CD4-positive, alpha-beta T cell treated with Interleukin-6 for 4 hours (primary cell): ENCODE measurements at regions not wholly inside any gene's neighbourhood (a gene's known extent, or its start where the extent isn't known, plus 50 kb on each side); places are given as distances from the start of the nearest gene placed in this dataset.
"Not testable (repeated sequence)": the region's sequence is repeated elsewhere in the genome, so short reads cannot be mapped to it uniquely, and the experiment has no call there.

Experiments
- DNase-seq: peaks from one replicate; pipeline ENCODE4 v3.0.0-alpha.2; 2020; ENCODE audit warnings: mixed read lengths

DNA sequence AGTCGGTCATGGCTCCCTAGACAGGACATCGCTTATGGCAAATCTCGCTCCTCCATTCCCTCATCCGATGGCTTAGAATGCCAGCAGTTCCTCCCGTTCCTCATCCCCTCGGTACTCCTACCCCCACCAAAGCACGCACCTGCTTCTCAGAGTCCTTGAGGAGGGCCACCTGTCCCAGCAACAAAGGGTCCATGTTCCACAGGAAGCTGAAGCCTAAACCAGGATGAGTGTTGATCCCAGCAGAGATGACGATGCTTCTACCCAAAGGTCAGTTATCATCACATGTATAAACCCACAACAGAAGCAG lies 111.2 kb downstream of the THBS2 start:
- no peak for DNase-seq

DNA sequence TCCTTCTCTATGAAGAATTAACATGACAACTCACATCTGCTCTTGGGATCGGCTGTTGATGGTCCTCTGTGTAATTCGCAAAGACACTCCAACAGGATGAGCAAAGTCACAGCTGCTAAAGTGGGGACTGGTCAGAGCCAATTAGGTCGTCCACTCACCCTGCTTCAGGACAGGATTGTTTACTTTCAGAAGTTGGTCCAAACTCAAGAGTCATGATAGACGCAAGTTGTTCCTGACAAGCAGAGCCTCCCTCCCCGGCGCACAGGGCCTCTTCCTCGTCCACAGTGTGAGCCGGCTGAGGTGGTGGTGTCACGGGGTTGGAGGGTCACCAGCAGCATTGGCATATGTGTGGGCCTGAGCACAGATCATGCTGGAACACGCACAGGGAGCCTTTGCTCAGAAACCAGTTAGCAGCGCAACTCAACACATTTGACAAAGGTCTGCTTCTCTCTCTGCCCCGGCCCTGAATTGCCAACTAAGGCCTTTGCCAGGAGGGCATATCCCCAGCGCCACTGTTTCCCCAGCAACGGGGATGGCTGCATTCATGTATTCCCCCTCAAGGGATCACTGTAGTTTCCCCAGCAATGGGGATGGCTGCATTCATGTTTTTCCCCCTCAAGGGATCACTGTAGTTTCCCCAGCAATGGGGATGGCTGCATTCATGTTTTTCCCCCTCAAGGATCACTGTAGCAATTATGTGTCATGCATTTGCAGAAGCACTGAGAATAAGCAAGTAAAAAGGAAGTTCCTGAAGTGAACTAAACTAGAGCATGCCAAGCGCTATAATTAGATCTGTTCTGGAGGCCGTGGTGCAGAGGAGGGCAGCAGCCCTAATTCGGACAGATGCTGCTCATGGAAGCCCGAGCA lies 111.7 kb downstream of the THBS2 start:
- DNase-seq, result no peak

DNA sequence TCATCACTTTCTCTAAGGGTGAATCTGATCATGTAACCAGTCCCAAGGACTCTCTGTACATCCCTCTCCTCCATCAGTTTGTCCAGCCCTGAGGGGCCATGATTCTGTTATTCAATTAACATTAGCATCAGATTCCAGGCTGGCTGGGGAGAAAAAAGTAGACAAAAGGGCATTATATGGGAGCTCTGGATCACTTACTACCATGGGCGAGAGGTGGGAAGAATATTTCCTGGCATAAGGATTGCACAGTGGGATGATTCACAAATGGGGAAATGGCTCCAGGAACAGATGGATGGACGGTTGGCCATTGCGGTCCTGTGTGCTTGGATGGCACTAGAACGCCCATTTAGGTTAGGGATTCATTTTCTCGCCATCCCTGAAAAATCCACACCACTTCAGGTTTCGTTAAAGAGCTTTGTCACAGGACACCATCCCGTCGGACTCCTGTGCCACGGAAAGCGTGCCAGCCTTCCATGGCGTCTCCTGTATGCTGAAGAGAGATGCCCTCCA lies 112.6 kb downstream of the THBS2 start:
- no peak for DNase-seq

DNA sequence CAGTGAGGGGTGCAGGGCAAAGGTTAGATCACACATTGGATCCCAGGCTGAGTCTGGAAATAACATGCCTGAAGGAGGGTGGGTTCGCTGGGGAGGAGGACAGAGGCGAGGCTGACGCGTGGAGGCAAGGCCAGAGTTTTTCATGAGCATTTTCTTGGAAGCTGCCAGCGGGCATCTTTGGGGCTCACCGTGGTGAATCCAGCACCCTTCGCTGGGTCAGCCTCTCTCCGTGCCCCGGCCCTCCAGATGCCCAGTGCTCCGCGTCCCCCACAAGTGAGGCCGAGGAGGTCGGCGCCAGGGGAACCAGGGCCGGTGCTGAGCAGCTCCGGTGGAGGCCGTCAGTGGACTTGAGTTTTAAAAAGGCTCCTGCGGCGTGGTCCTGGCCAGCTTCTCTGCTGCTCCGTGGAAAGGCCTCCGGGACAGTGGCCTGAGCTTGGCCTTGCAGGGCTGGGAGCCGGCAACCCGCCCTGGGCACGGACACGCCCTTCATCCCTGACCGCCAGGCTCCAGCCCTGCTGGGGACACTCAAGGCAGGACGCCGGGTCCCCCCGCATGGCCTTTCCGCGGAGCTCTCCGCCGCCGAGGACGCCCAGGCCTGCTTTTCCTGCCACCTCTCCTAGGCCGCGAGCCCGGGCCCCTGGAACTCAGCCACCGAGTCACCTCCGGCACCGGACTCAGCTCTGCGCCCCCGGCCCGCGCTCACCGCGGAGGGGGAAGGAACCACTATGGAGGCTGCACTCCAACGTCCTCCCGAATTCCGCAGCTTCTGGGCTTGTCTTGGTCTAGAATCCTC lies 114.3 kb downstream of the THBS2 start:
- no peak for DNase-seq

DNA sequence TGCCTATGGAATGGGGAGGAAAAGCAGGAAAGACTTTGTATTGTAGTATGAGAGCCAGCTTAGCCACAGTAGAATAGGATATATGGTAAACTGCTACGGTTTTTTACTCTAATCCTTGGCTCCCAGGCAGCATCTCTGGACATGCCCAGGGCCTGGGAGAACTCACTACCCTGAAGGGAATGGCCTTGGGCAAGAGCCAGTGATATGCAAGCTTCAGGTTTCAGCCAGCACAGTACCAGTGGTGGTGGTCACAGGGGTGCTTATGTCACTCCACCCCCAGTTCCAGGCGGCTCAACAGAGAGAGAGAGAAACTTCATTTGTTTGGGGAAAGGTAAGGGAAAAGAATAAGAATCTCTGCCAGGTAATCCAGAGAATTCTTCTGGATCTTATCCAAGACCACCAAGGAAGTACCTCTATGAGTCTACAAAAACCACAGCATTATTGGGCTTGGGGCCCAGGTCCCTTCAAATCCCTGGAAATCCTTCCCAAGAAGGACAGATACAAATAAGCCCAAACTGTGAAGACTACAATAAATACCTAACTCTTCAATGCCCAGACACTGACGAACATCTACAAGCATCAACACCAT lies 121.2 kb downstream of the THBS2 start:
- DNase-seq, result no peak

DNA sequence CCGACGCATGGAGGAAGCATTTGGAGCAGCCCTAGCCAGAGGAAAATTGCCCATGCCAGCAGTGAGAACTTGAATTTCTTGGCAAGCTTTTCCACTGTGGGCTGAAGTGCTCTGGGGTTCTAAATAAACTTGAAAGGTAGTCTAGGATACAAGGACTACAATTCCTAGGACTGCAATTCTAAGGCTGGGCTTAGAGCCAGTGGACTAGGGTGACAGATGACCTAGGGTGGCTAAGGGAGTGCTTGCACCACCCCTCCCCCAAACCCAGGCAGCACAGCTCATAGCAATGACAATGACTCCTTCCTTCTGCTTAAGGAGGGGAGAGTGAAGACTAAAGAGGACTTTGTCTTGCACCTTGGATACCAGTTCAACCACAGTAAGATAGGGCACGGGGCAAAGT lies 122.3 kb downstream of the THBS2 start:
- no peak for DNase-seq

DNA sequence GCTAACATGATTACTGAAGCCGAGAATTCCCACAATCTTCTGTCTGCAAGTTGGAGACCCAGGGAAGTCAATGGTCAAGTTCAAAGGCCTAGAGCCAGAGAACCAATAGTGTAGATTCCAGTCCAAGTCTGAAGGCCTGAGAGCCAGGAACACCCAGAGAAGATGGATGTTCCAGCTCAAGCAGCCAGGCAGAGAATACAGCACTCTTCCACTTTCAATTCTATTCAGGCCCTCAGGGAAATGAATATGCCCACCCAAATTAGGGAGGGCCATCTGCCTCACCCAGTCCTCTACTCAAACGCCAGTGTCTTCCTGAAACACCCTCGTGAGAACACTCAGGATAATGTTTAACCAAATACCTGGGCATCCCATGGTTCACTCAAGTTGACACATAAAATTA lies 123.5 kb downstream of the THBS2 start:
- no peak for DNase-seq

DNA sequence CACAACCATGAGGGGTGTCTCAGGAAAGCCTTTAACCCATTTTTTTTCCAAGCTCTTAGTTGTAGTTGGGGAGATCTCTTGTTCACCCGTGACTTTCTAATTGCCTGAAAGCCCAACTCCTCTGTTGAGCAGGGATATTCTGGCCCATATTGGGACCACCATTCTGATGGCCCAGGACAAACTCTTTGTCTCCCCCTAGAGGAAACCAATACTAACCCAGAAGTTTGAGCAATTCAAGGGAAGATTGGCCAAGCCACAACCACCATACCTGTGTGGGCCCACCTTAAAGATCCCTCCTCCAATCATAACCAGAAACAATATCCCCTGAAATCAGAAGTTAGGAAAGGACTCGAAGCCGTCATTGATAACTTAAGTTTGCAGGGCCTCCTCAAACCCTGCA lies 132.6 kb downstream of the THBS2 start:
- DNase-seq, result no peak

DNA sequence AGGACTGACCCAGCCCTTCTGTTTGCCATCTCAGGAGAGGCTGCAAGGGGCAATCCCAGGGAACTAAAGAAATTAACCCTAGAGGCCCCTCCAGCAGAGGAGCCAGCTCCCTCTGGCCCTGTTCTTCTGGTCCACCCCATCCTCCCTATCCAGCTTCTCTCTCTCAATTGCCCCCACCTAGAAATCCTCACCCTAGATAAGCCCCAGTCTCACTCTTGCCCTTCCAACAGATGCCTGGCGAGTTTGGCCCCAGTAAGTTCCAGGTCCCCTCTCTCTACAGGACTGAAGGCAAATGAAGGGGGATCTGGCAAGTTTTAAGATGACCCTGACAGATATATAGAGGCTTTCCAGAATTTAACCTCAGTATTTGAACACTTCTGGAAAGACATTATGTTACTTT lies 134.0 kb downstream of the THBS2 start:
- DNase-seq, result no peak

DNA sequence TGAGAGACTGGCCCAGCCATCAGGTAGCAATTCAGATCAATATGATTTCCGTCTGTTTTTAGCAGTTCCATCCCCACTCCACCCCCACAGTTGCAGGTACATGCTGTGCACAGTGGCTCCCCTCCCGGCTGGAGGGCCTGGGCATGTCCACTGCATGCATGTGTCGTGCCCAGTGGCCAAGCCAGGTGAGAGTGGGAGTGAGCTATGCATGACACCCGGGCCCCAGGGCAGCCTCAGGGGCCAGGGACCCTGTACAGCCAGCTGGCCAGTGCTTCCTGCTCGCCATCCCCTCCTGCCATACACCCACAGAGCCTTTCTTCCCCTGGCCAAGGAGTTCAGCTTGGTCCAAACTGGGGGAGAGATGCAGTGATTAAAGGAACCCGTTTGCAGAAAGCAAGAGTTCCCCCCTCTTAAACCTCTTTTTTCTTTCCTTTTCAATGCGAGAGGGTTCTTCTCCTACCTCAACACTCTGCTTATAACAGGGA lies 135.3 kb downstream of the THBS2 start:
- DNase-seq, result no peak

DNA sequence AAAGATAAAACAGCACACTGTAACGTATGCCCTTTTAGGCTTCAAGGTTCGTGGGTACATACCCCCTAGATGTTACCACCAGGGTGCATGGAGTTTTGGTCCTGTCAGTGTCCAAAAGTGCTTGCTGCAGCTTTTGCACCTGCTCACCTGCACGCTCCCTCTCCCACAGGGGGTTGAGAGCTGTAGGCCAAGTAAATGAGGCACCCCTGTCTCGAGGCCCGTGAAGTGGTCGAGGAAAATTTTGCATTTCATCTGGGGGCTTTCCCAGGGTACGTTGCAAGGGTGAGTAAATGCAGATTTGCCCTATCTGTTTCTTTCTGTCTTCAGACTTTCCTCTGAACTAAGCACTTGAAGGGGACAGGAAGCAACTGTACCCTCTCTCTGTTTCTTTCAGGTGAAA lies 136.0 kb downstream of the THBS2 start:
- DNase-seq, result no peak

DNA sequence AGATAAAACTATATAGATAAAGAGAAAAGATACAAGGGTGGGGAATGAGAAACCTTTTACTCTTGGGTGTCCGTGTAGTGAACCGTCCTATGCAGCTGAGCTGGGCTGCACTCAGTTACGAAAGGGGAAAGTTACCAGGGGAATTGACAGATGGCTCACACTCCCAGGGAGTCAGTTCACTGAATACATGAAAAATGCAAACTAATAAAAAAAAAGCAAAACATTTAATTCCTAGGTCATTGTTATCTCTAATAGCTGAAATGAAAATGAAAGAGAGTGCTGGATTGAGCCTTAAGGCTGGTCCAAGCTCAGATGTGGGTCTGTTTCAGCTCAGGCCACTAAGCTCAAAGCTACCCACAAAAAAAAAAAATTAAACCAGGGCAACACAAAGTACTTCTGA lies 138.0 kb downstream of the THBS2 start:
- DNase-seq, result no peak

DNA sequence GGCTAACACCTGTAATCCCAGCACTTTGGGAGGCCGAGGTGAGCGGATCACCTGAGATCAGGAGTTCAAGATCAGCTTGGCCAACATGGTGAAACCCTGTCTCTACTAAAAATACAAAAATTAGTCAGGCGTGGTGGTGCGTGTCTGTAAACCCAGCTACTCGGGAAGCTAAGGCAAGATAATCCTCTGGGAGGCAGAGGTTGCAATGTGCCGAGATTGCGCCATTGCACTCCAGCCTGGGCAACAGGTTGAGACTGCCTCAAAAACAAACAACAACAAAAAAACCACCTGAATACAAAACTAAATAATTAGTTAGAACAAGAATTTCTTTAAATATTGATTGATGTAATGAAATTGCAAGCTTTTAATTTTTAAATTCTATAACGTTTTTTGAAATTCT lies 139.0 kb downstream of the THBS2 start:
- DNase-seq, result not testable (repeated sequence)

DNA sequence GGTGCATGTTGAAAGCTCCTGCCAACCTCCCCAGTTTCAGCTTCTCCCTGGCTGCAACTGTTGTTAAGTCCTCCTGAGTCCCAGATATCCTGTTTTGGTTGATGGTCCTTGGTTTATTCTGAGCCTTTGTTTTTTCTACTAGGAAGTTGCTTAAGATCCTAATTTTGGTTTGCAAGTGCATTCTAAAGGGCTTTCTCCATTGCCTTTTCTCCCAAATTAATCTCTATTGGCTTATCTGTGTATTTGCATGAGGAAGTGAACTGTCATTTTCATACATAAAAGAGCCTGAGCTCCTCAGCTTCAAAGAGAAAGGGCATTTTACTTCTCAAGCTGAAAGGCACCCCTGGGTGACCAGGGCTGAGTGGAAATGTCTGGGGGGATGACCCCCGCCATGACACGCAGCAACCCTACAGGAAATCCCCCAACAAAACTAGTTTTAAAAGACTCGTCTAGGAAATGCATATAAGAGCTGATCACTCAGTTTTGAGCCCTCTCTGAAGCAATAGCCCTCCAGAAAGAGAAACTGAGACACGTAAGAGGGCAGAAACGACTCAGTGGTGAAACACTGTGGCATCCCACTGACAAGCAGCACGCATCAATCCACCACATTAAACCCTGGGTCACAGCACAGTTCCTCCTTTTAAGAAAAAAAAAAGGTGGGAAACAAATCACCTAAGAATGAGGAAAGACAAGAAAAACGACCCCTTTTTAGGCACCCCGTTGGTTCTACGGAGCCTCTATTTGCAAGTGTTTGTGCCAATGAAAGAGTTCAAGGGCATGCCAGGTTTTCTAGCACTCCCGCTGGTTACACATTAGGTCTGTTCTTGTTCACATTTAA lies 140.9 kb downstream of the THBS2 start:
- no peak for DNase-seq

DNA sequence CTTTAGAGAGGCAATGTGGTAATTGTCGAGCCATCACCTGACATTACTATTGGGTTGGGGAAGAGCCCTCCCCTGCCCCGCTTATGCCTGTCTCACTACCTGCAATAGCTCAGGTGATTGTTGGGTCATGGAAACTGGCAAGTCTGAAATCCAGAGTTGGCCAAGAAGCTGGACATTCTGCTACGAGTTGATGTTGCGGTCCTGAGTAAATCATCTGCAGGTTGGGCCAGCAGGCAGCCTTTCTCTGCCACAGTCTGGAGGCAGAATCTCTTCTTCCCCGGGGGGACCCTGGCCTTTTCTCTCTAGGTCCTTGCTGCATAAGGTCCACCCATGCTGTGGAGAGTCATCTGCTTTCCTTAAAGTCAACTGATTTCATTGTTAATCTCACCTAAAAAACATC lies 142.4 kb downstream of the THBS2 start:
- DNase-seq, result no peak

DNA sequence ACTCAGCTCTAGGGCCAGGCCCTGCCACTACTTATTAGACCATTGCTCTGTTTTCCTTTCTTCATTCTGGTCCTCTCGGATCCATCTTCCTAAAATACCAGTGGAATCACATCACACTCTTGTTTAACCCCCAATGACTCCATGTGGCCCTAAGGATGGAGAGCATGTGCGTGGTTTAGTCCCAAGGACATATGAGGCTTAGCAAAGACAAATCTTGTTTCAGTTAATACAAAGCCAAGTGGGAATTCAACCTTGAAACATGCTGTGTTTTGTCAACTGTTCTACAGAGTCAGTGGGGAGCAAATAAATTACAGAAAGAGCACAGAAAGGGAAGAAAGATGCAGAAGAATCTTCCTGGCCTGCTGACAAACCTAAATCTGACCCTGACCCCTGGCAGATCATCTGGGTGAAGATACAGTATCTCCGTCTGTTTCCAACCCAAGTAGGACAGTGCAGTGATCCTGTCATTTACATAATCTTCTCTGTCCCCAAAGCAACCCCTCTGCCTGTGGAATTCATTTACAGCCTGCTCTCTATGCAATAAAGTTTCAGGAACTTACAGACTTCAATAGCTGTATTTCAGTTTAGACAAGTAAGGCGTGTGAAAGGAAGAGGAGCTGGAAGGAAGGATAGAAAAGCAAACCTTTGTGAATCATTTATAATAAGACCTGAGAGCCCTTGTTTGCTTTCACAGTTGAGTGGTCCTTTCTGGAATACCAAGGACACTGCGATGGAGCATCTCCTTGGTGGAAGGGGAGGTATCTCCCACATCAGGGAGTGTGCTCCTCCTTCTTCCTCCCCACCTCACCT lies 144.0 kb downstream of the THBS2 start:
- DNase-seq, result no peak

DNA sequence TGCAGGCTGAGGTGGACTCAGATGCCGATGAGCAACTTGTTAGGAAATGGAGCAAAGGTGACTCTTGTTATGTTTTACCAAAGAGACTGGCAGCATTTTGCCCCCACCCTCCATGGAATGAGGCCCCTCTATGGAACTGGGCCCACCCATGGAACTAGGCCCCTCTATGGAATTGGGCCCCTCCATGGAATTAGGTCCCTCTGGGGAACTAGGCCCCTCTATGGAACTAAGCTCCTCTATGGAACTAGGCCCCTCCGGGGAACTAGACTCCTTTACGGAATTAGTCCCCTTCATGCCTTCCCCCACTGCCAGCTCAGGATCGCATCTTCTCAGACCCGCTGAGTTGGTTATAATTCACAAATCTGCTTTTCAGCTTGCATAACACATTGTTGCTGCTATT lies 144.9 kb downstream of the THBS2 start:
- DNase-seq, result no peak

DNA sequence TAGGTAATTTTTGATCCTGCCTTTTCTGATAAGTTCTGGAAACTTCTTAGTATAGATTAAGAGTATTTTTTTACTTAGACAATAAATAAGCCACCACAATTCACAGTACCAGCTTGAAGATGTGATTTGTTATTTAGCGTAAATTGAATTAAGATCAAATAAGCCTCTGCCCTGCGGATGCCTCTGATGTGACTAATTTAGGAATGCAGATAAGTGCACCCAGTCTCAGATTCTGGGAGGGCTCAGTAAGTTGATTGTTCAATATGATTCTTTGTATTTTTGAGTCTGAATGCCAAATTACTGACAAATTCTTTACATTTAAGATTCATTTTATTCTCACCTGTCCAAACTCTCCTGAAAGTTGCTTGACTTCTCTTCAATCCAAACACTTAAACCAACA lies 147.5 kb downstream of the THBS2 start:
- no peak for DNase-seq

DNA sequence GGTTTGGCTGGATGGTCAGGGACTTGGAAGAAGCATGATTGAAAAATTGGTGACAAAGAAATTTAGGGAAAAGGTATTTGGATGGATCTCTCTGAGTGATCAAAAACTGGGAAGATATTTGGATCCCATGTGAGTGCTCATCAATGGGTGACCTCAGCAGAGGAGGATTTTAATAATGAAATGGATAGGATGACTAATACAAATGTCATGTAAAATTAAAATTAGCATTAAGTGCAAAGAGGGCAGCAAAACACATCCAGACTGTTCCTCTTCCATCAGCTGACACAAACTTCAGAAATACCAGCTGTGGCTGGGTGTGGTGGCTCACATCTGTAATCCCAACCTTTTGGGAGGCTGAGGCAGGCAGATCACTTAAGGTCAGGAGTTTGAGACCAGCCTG lies 151.7 kb downstream of the THBS2 start:
- DNase-seq, result no peak

DNA sequence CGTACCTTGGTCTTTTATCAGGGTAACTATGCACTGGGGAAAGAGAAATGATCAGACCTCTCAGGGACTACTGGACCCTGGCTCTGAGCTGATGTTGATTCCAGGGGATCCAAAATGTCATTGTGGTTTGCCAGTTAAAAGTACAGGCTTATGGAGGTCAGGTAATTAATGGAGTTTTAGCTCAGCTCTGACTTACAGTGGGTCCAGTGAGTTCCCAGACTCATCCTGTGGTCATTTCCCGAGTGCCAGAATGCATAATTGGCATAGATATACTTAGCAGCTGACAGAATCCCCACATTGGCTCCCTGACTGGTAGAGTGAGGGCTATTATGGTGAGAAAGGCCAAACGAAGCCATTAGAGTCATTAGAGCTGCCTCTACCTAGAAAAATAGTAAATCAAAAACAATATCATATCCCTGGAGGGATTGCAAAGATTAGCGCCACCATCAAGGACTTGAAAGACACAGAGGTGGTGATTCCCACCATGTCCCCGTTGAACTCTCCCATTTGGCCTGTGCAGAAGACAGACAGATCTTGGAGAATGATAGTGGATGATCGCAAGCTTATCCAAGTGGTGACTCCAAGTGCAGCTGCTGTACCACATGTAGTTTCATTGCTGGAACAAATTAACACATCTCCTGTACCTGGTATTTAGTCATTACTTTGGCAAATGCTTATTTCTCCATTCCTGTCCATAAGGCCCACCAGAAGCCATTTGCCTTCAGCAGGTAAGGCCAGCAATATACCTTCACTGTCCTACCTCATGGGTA lies 152.4 kb downstream of the THBS2 start:
- no peak for DNase-seq
